GM10248 (cell line): ENCODE measurements at regions not wholly inside any gene's neighbourhood (a gene's known extent, or its start where the extent isn't known, plus 50 kb on each side); places are given as distances from the start of the nearest gene placed in this dataset.
"Not testable (repeated sequence)": the region's sequence is repeated elsewhere in the genome, so short reads cannot be mapped to it uniquely, and the experiment has no call there.

Experiments used
- CTCF ChIA-PET: fragments of 300-600 bp; sonication (Branson Sonifier 250); formaldehyde crosslinking; extraction: SDS; loops from one replicate; lab custom pipeline; 2021; ENCODE audit warnings: antibody characterized with exemption; lab: Yijun Ruan, JAX
- POLR2A ChIA-PET: fragments of 350-650 bp; sonication (Branson Sonifier 250); formaldehyde crosslinking; extraction: SDS; loops from one replicate; lab custom pipeline; 2020; ENCODE audit warnings: antibody characterized with exemption; lab: Yijun Ruan, JAX
- DNase-seq: peaks from one replicate; pipeline ENCODE4 v3.0.0; 2012; ENCODE audit errors: extremely low spot score
- CTCF ChIP-seq: IDR thresholded peaks from 2 replicates; pipeline ENCODE4 v1.5.1; 2012; ENCODE audit warnings: mild to moderate bottlenecking, low read depth; ENCODE audit errors: extremely low read depth, missing control alignments, control extremely low read depth

- no peak for DNase-seq
- TF ChIP-seq CTCF: no peak
- POLR2A ChIA-PET: no interaction called here
- CTCF ChIA-PET: interaction anchor here (0.7 kb wide), 1 partner anchor 9 kb away, joined by 3 read pairs; no protein-coding TSS in a partner anchor
Observed at GRCh38 chr18:66931010-66931409, 327.1 kb upstream of the CDH19 start.

- ChIA-PET CTCF (no interaction called here), POLR2A (no interaction called here)
- no peak for DNase-seq
- TF ChIP-seq CTCF: no peak
Observed at GRCh38 chr18:66916834-66917233, 312.9 kb upstream of the CDH19 start.

GRCh38 chr18:66900837-66901236 is 296.9 kb upstream of the CDH19 start:
- DNase-seq: no peak
- ChIA-PET POLR2A (interaction anchor here (0.5 kb wide), 1 partner anchor 9 kb away, joined by 3 read pairs; no protein-coding TSS in a partner anchor), CTCF (interaction anchor here (1.2 kb wide), 1 partner anchor 15 kb away, joined by 4 read pairs; no protein-coding TSS in a partner anchor)
- TF ChIP-seq CTCF: no peak

GRCh38 chr18:66895631-66896030 is 291.7 kb upstream of the CDH19 start:
- no peak for DNase-seq
- TF ChIP-seq CTCF: no peak
- CTCF ChIA-PET: no interaction called here
- POLR2A ChIA-PET: no interaction called here

GRCh38 chr18:66894851-66895250 is 291.0 kb upstream of the CDH19 start:
- TF ChIP-seq CTCF: no peak
- no peak for DNase-seq
- ChIA-PET CTCF (no interaction called here), POLR2A (no interaction called here)

GRCh38 chr18:66892388-66892787 is 288.5 kb upstream of the CDH19 start:
- CTCF ChIA-PET, DNase-seq, POLR2A ChIA-PET: not testable (repeated sequence)

GRCh38 chr18:66874812-66875474 is 271.1 kb upstream of the CDH19 start:
- TF ChIP-seq CTCF: no peak
- DNase-seq: no peak
- CTCF ChIA-PET: interaction anchor here (1.3 to 1.5 kb wide), 2 partner anchors 8 to 11 kb away, joined by 4 read pairs; no protein-coding TSS in a partner anchor
- POLR2A ChIA-PET: no interaction called here
